ENCODE measurements at regions not wholly inside any gene's neighbourhood (a gene's known extent, or its start where the extent isn't known, plus 50 kb on each side); places are given as distances from the start of the nearest gene placed in this dataset.
"Not testable (repeated sequence)": the region's sequence is repeated elsewhere in the genome, so short reads cannot be mapped to it uniquely, and the experiment has no call there.

DNA sequence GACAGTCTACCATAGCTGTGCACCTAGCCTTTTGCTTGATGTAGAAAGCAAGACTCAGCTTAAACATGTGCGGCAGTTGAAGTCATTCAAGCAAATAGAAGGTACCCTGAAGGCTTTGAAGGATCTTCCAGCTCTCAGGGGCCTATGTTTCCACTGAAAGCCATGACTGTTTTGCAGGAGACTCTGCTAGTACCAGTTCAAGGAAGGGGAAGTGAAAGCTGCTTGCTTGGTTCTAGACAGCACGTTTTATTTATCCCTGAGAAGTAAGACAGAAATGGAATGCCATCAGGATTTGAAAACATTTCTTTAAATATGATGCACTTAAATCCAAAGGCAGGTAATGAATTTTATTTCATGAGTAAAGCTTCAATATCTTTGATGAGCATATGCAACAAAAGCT is 311.4 kb downstream of the PDCD6IP start:
- no peak for DNase-seq (ENCODE audit: low read depth)

GRCh38 chr3:34111361-34111760 is 312.9 kb downstream of the PDCD6IP start:
- DNase-seq (ENCODE audit: low read depth) = no peak

DNA sequence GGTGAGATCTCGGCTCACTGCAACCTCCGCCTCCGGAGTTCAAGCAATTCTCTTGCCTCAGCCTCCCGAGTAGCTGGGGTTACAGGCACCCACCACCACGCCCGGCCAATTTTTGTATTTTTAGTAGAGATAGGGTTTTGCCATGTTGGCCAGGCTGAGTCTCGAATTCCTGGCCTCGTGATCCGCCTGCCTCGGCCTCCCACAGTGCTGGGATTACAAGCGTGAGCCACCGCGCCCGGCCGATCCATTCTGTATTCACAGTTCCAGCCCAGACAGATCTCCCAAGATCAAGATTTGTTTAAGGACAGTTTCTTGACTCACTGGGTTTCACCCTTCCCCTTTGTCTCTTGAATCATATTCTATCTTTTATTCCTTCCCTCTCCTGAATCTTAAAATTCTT is 313.8 kb downstream of the PDCD6IP start:
- DNase-seq (ENCODE audit: low read depth) = not testable (repeated sequence)

GRCh38 chr3:34131091-34131490 is 332.7 kb downstream of the PDCD6IP start:
- DNase-seq (ENCODE audit: low read depth) = no peak

DNA sequence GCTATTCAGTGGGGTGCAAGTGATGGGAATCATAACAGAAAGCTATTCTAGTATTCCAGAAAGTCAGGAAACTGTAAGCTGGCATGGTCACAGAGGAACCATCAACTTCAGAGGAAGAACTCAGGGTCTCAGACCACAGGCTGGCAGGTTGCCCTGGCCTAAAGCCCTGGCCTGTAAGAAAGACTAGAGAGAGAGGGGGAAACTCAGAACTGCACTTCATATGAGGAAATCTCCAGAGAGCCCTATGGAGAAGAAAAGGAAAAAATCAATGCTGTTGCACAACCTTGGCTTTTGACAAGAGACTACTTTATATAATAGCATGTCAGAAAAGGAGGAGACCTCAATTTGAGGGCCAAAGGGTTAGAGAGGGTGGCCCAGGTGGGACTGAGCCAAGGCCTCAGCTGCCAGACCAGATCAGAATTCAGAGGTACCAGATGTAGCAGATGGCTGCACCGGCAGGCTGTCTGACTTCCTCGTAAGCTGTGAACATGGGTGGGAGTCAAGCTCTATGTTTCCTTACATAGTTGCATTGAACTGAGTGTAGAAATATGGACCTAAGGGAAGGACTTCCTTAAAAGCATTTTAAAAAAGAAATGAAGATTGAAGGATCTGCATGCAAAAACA is 333.8 kb downstream of the PDCD6IP start:
- no peak for DNase-seq (ENCODE audit: low read depth)

GRCh38 chr3:34139566-34139965 is 341.1 kb downstream of the PDCD6IP start:
- no peak for DNase-seq (ENCODE audit: low read depth)

GRCh38 chr3:34140616-34141015 is 342.2 kb downstream of the PDCD6IP start:
- no peak for DNase-seq (ENCODE audit: low read depth)

DNA sequence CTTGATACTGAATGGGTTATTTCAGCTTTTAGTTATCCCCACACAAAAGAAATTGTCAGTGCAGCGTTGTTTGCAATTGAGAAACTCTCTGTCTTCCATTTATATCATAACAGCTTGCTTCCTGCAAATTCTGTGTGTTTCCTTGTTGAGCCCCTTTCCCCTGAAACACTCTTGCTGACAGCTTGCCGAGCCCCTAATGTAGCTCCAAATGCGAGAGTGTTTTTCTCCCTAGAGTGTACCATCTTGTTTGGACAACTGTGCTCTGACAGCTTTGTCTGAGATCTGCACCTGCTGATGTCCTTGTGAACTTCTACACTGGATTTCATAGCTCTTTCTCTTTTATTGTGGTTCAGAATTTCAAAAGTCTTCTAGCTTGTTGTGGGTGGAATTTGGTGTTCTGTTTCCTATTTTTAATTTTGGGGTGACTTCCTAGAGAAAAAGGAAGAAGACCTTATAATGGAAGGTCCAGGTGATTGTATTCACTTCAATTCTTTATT is 343.5 kb downstream of the PDCD6IP start:
- no peak for DNase-seq (ENCODE audit: low read depth)

DNA sequence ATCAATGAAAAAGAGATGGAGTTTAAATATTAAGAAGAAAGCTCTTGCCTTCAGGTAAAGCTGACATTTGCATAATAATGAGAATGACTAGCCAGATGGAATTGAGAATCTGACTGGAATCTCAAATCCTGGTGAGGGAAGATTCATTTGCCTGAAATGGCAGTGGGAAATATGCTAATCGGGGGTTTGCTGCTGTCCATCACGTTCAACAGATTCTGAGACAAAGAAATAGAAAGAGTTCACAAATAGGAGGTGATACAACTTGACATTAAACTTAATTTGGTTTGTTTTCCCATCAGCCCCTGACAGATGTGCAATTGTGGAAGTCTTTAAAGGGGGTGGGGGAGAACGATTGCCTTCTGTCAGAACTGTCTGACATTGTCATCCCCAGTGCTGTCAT is 347.4 kb downstream of the PDCD6IP start:
- no peak for DNase-seq (ENCODE audit: low read depth)

DNA sequence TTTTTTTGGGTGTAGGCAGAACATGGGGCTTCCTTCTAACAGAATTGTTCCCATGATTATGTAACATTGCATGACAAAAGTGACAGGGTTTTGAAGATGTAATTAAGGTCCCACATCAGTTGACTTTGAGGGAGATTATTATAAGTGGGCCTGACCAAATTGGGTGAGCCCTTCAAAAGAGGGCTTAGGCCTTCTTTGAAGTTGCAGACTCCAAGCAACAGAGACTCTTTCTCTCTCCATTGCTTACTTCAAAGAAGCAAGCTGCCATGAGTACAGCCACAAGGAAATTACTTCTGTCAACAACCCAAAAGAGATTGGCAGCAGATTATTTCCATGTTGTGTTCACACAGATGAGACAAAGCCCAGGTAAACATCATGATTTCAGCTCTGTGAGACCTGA is 348.2 kb downstream of the PDCD6IP start:
- DNase-seq (ENCODE audit: low read depth) = no peak

DNA sequence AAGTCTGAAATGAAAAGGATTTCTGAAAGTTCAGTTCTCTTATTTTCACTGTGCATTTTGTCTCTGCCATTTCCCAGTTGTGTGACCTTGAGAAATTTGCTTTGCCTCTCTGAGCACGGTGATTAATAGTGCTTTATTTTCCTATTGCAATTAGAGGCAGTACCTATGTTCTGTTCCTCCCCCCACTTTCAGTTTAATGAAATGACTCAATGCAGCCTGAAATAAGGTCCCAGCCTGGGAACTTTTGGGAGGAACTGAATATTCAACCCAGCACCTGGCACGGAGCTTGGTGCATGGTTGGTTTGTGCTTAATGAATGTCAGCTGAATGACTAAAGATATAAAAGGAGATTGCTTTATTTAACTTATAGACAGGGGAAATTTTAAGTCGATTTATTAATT is 352.6 kb downstream of the PDCD6IP start:
- DNase-seq (ENCODE audit: low read depth) = no peak

DNA sequence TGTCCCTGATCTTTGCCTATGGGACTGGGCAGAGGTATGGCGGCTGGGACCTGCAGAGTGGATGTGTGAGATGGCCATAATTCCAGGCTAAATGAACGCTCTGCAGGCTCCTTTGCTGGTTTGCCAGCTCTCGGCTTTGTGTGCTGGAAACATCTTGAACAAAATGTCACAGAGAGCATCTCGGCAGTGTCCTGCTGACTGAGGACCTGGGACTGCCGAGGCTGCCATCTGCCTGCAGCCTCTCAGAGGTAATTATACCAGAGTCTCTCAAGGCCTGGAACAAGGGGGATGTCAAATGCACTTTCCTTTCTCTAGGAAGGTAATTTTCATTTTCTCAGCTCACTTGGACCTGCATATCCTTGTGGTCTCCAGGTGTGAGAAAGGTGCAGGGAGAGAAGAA is 354.2 kb downstream of the PDCD6IP start:
- DNase-seq (ENCODE audit: low read depth) = no peak

DNA sequence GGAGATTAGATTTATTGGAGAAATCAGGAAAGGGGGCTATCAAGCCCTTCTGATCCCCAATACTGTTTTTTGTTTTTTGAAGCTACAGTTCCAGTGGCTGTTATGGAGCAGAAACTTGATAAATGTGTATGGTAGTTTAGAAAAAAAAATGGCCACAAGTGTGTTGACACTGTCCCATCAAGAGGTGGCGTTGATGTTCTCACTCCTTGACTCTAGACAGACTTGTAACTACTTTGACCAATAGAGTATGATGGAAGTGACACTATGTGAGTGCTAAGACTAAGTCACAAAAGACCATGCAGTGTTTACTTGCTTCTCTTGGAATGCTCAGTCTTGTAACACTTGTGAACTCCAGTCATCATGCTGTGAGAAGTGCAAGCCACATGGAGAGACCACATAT is 356.7 kb downstream of the PDCD6IP start:
- DNase-seq (ENCODE audit: low read depth) = no peak

DNA sequence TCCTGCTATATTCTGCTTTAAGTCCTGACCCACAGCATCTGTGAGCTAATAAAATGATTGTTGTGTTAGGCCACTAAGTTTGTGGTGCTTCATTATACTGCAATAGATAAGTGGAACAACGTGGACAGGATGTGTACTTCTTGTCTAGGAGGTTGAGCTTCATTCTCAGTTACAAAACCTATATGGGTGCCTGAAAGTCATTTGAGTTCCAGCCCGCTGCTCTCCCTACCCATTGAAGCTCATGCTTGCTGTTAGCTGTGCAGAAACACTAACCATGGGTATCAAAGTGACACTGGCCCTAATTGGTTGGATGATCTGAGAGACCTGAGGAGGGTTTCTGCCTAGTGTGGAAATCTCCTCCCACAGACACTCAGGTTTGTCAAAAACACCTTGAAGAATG is 357.2 kb downstream of the PDCD6IP start:
- no peak for DNase-seq (ENCODE audit: low read depth)

GRCh38 chr3:34157491-34157890 is 359.1 kb downstream of the PDCD6IP start:
- no peak for DNase-seq (ENCODE audit: low read depth)

GRCh38 chr3:34159613-34160420 is 361.4 kb downstream of the PDCD6IP start:
- no peak for DNase-seq (ENCODE audit: low read depth)

DNA sequence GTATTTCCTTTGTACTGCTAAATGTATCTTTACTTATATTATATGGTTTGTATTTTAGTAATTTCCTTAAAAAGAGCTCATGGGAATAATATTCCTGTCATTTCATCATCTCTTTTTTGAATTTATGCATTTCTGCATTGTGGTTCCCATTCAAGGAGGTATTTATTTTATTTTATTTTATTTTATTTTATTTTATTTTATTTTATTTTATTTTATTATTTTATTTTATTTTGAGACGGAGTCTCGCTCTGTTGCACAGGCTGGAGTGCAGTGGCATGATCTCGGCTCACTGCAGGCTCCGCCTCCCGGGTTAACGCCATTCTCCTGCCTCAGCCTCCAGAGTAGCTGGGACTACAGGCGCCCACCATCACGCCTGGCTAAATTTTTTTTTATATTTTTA is 371.2 kb downstream of the PDCD6IP start:
- DNase-seq (ENCODE audit: low read depth) = not testable (repeated sequence)

DNA sequence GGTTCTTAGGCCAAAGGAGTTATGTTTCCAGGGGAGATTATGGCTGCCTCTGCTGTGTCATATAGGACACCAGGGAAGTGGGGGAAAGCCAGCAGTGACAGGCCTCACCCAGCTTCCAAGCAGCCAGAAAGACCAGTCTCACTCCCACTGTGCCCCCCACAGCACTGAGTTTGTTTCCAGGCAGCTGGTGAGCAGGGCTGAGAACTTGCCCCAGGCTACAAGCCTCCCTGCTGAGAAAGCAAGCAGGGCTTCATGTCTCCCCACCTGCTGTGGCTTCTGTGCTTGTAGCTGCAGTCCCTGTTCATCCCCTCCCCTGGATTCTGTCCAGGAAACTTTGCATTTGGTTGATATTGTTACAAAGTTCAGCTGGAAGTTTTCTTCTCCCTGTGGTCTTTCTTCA is 376.3 kb downstream of the PDCD6IP start:
- no peak for DNase-seq (ENCODE audit: low read depth)

- DNase-seq (ENCODE audit: low read depth) = no peak
Observed at GRCh38 chr3:34175636-34176176, 377.3 kb downstream of the PDCD6IP start.

GRCh38 chr3:34176723-34177122 is 378.3 kb downstream of the PDCD6IP start:
- DNase-seq (ENCODE audit: low read depth) = no peak

- DNase-seq (ENCODE audit: low read depth) = no peak
Observed at GRCh38 chr3:34178415-34178814, 380.0 kb downstream of the PDCD6IP start.

DNA sequence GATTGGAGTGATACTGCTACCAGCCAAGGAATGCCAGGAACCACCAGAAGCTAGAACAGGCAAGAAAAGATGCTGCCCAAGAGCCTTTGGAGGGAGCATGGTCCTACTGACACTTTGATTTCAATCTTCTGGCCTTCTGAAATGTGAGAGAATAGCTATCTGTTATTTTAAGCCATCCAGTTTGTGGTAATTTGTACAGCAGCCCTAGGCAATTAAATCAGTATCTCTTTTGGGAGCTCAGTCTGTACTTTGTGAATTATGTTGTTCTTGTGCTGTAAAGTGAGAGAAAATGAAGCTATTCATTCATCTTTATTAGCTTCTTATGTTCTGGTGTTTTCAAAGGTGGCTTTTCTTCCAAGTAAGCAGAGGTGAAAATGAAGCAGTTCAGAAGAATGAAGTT is 381.3 kb downstream of the PDCD6IP start:
- DNase-seq (ENCODE audit: low read depth) = no peak

DNA sequence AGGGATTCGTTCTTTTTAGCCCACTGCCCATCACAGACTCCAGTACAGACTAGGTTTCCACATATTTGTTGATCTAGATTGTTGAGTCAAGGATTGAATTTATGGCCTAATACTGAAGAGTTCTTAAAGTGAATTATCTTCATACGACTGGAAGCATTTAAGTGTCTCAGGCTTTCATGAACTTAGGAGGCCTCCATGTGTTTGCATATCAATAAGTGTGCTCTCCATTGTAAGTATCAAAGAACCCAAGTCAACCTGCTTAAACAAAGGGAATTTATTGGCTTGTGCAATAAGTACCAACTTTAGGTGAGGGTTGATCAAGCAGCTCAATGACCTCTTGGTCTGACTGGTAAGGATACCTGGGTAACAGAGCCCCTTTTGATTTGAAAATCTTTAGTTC is 382.1 kb downstream of the PDCD6IP start:
- no peak for DNase-seq (ENCODE audit: low read depth)
